ENCODE measurements at regions not wholly inside any gene's neighbourhood (a gene's known extent, or its start where the extent isn't known, plus 50 kb on each side); places are given as distances from the start of the nearest gene placed in this dataset.

- Histone ChIP-seq H3K36me3 (ENCODE audit: insufficient read depth, low read length) (no peaks in the 10 kb centered on the region), H3K4me1 (ENCODE audit: insufficient read depth, low read length) (no peaks in the 10 kb centered on the region), H2AFZ (ENCODE audit: low read depth, low read length) (no peak overlapping the region), H3K27me3 (ENCODE audit: insufficient read depth, low read length) (no peaks in the 10 kb centered on the region), H3K9me3 (ENCODE audit: low read length) (peaks cover 11% of the 10 kb centered on the region), H3K4me3 (ENCODE audit: low read length) (no peak overlapping the region)
These were observed 84.1 kb upstream of the NCKAP5 start for GRCh38 chr2:133652398-133652797.

- peaks cover 11% of the 10 kb centered on the region for H3K9me3 ChIP-seq (ENCODE audit: low read length)
- H2AFZ ChIP-seq (ENCODE audit: low read depth, low read length): no peak overlapping the region
- H3K36me3 ChIP-seq (ENCODE audit: insufficient read depth, low read length): no peaks in the 10 kb centered on the region
- no peak overlapping the region for H3K4me3 ChIP-seq (ENCODE audit: low read length)
- no peaks in the 10 kb centered on the region for H3K4me1 ChIP-seq (ENCODE audit: insufficient read depth, low read length)
- H3K27me3 ChIP-seq (ENCODE audit: insufficient read depth, low read length): no peaks in the 10 kb centered on the region
These were observed 84.8 kb upstream of the NCKAP5 start for GRCh38 chr2:133653056-133653455.

- H3K4me3 ChIP-seq (ENCODE audit: low read length): no peak overlapping the region
- H3K9me3 ChIP-seq (ENCODE audit: low read length): peaks cover 14% of the 10 kb centered on the region
- no peak overlapping the region for H2AFZ ChIP-seq (ENCODE audit: low read depth, low read length)
- no peaks in the 10 kb centered on the region for H3K4me1 ChIP-seq (ENCODE audit: insufficient read depth, low read length)
- no peaks in the 10 kb centered on the region for H3K27me3 ChIP-seq (ENCODE audit: insufficient read depth, low read length)
- H3K36me3 ChIP-seq (ENCODE audit: insufficient read depth, low read length): peaks cover 1% of the 10 kb centered on the region
These were observed 86.7 kb upstream of the NCKAP5 start for GRCh38 chr2:133654949-133655348.

- H3K36me3 ChIP-seq (ENCODE audit: insufficient read depth, low read length): peaks cover 3% of the 10 kb centered on the region
- no peak overlapping the region for H2AFZ ChIP-seq (ENCODE audit: low read depth, low read length)
- H3K9me3 ChIP-seq (ENCODE audit: low read length): peaks cover 13% of the 10 kb centered on the region
These were observed 87.3 kb upstream of the NCKAP5 start for GRCh38 chr2:133655610-133656009.

GRCh38 chr2:133657591-133657990 is 89.3 kb upstream of the NCKAP5 start:
- Histone ChIP-seq H3K27me3 (ENCODE audit: insufficient read depth, low read length) (no peaks in the 10 kb centered on the region), H3K9me3 (ENCODE audit: low read length) (peaks cover 7% of the 10 kb centered on the region), H3K4me1 (ENCODE audit: insufficient read depth, low read length) (peaks cover 6% of the 10 kb centered on the region), H2AFZ (ENCODE audit: low read depth, low read length) (no peak overlapping the region), H3K4me3 (ENCODE audit: low read length) (no peak overlapping the region), H3K36me3 (ENCODE audit: insufficient read depth, low read length) (peaks cover 3% of the 10 kb centered on the region)

More at GRCh38 chr2:133655610-133656009, 87.3 kb upstream of the NCKAP5 start:
- Histone ChIP-seq H3K27me3 (ENCODE audit: insufficient read depth, low read length) (no peaks in the 10 kb centered on the region), H3K4me3 (ENCODE audit: low read length) (no peak overlapping the region), H3K4me1 (ENCODE audit: insufficient read depth, low read length) (no peaks in the 10 kb centered on the region)

GRCh38 chr2:133658020-133658903 is 90.0 kb upstream of the NCKAP5 start:
- Histone ChIP-seq H3K27me3 (ENCODE audit: insufficient read depth, low read length) (no peaks in the 10 kb centered on the region), H3K9me3 (ENCODE audit: low read length) (peaks cover 7% of the 10 kb centered on the region), H3K36me3 (ENCODE audit: insufficient read depth, low read length) (peaks cover 3% of the 10 kb centered on the region)

GRCh38 chr2:133660510-133660909 is 92.2 kb upstream of the NCKAP5 start:
- H3K27me3 ChIP-seq (ENCODE audit: insufficient read depth, low read length): no peaks in the 10 kb centered on the region
- peaks cover 3% of the 10 kb centered on the region for H3K36me3 ChIP-seq (ENCODE audit: insufficient read depth, low read length)
- no peak overlapping the region for H3K4me3 ChIP-seq (ENCODE audit: low read length)
- H3K9me3 ChIP-seq (ENCODE audit: low read length): peaks cover 16% of the 10 kb centered on the region
- H3K4me1 ChIP-seq (ENCODE audit: insufficient read depth, low read length): peaks cover 6% of the 10 kb centered on the region
- no peak overlapping the region for H2AFZ ChIP-seq (ENCODE audit: low read depth, low read length)

More at GRCh38 chr2:133658020-133658903, 90.0 kb upstream of the NCKAP5 start:
- Histone ChIP-seq H3K4me3 (ENCODE audit: low read length) (no peak overlapping the region), H3K4me1 (ENCODE audit: insufficient read depth, low read length) (peaks cover 6% of the 10 kb centered on the region), H2AFZ (ENCODE audit: low read depth, low read length) (no peak overlapping the region)

GRCh38 chr2:133661392-133661791 is 93.1 kb upstream of the NCKAP5 start:
- Histone ChIP-seq H3K27me3 (ENCODE audit: insufficient read depth, low read length) (no peaks in the 10 kb centered on the region), H3K36me3 (ENCODE audit: insufficient read depth, low read length) (peaks cover 3% of the 10 kb centered on the region), H3K4me1 (ENCODE audit: insufficient read depth, low read length) (peaks cover 6% of the 10 kb centered on the region), H3K4me3 (ENCODE audit: low read length) (no peak overlapping the region), H2AFZ (ENCODE audit: low read depth, low read length) (no peak overlapping the region), H3K9me3 (ENCODE audit: low read length) (peaks cover 16% of the 10 kb centered on the region)

- Histone ChIP-seq H3K27me3 (ENCODE audit: insufficient read depth, low read length) (no peaks in the 10 kb centered on the region), H3K4me3 (ENCODE audit: low read length) (no peak overlapping the region), H2AFZ (ENCODE audit: low read depth, low read length) (no peak overlapping the region), H3K36me3 (ENCODE audit: insufficient read depth, low read length) (no peaks in the 10 kb centered on the region), H3K4me1 (ENCODE audit: insufficient read depth, low read length) (peaks cover 4% of the 10 kb centered on the region), H3K9me3 (ENCODE audit: low read length) (peaks cover 21% of the 10 kb centered on the region)
These were observed 98.4 kb upstream of the NCKAP5 start for GRCh38 chr2:133666621-133667020.

- peaks cover 21% of the 10 kb centered on the region for H3K9me3 ChIP-seq (ENCODE audit: low read length)
These were observed 98.8 kb upstream of the NCKAP5 start for GRCh38 chr2:133667085-133667484.

GRCh38 chr2:133667968-133668367 is 99.7 kb upstream of the NCKAP5 start:
- no peak overlapping the region for H2AFZ ChIP-seq (ENCODE audit: low read depth, low read length)
- H3K4me3 ChIP-seq (ENCODE audit: low read length): no peak overlapping the region
- H3K4me1 ChIP-seq (ENCODE audit: insufficient read depth, low read length): peaks cover 15% of the 10 kb centered on the region
- H3K36me3 ChIP-seq (ENCODE audit: insufficient read depth, low read length): no peaks in the 10 kb centered on the region
- peaks cover 21% of the 10 kb centered on the region for H3K9me3 ChIP-seq (ENCODE audit: low read length)
- H3K27me3 ChIP-seq (ENCODE audit: insufficient read depth, low read length): no peaks in the 10 kb centered on the region

More at GRCh38 chr2:133667085-133667484, 98.8 kb upstream of the NCKAP5 start:
- no peaks in the 10 kb centered on the region for H3K27me3 ChIP-seq (ENCODE audit: insufficient read depth, low read length)
- H3K4me1 ChIP-seq (ENCODE audit: insufficient read depth, low read length): peaks cover 6% of the 10 kb centered on the region
- H2AFZ ChIP-seq (ENCODE audit: low read depth, low read length): no peak overlapping the region
- H3K4me3 ChIP-seq (ENCODE audit: low read length): no peak overlapping the region
- H3K36me3 ChIP-seq (ENCODE audit: insufficient read depth, low read length): no peaks in the 10 kb centered on the region

- H3K36me3 ChIP-seq (ENCODE audit: insufficient read depth, low read length): no peaks in the 10 kb centered on the region
- no peaks in the 10 kb centered on the region for H3K27me3 ChIP-seq (ENCODE audit: insufficient read depth, low read length)
- H2AFZ ChIP-seq (ENCODE audit: low read depth, low read length): no peak overlapping the region
- H3K4me1 ChIP-seq (ENCODE audit: insufficient read depth, low read length): peaks cover 19% of the 10 kb centered on the region
- H3K4me3 ChIP-seq (ENCODE audit: low read length): no peak overlapping the region
- H3K9me3 ChIP-seq (ENCODE audit: low read length): peaks cover 21% of the 10 kb centered on the region
These were observed 100.3 kb upstream of the NCKAP5 start for GRCh38 chr2:133668547-133668946.

GRCh38 chr2:133673305-133673905 is 105.1 kb upstream of the NCKAP5 start:
- H3K4me3 ChIP-seq (ENCODE audit: low read length): peak overlapping the region; percentile 65
- H3K4me1 ChIP-seq (ENCODE audit: insufficient read depth, low read length): peaks cover 41% of the 10 kb centered on the region
- no peaks in the 10 kb centered on the region for H3K27me3 ChIP-seq (ENCODE audit: insufficient read depth, low read length)

More at GRCh38 chr2:133673305-133673905, 105.1 kb upstream of the NCKAP5 start:
- H3K9me3 ChIP-seq (ENCODE audit: low read length): peaks cover 7% of the 10 kb centered on the region
- H3K36me3 ChIP-seq (ENCODE audit: insufficient read depth, low read length): no peaks in the 10 kb centered on the region
- no peak overlapping the region for H2AFZ ChIP-seq (ENCODE audit: low read depth, low read length)
